Neural cell (in vitro differentiated cells): ENCODE measurements at regions not wholly inside any gene's neighbourhood (a gene's known extent, or its start where the extent isn't known, plus 50 kb on each side); places are given as distances from the start of the nearest gene placed in this dataset.

Source experiments
- EP300 ChIP-seq: fragments of 450-650 bp; conservative IDR thresholded peaks from 2 replicates; pipeline ENCODE4 v1.6.1; 2014; ENCODE audit warnings: antibody characterized with exemption, mild to moderate bottlenecking, moderate library complexity; ENCODE audit not compliant: poor library complexity, severe bottlenecking
- EZH2 ChIP-seq: fragments of 200-600, 300-800 bp; shearing (Covaris generic), sonication (generic); IDR thresholded peaks from 2 replicates; pipeline ENCODE4 v1.6.1; 2014; ENCODE audit warnings: antibody characterized with exemption, low read length, borderline replicate concordance, mild to moderate bottlenecking; ENCODE audit not compliant: insufficient read depth, poor library complexity, severe bottlenecking
- MXI1 ChIP-seq: fragments of 450-650 bp; conservative IDR thresholded peaks from 2 replicates; pipeline ENCODE4 v1.6.1; 2014; ENCODE audit warnings: antibody characterized with exemption, mild to moderate bottlenecking; ENCODE audit not compliant: poor library complexity, severe bottlenecking
- POLR2AphosphoS5 ChIP-seq: IDR thresholded peaks from 2 replicates; pipeline ENCODE4 v1.6.1; 2012
- RAD21 ChIP-seq: fragments of 450-650 bp; conservative IDR thresholded peaks from 2 replicates; pipeline ENCODE4 v1.6.1; 2014; ENCODE audit warnings: antibody characterized with exemption, mild to moderate bottlenecking, moderate library complexity
- REST ChIP-seq: IDR thresholded peaks from 2 replicates; pipeline ENCODE4 v1.6.1; 2012; ENCODE audit warnings: borderline replicate concordance
- SMC3 ChIP-seq: fragments of 450-650 bp; conservative IDR thresholded peaks from 2 replicates; pipeline ENCODE4 v1.6.1; 2014; ENCODE audit warnings: antibody characterized with exemption, mild to moderate bottlenecking, moderate library complexity; ENCODE audit not compliant: poor library complexity
- TAF1 ChIP-seq: IDR thresholded peaks from 2 replicates; pipeline ENCODE4 v1.6.1; 2012; ENCODE audit warnings: low read depth
- TF ChIP-seq, protein P1 (sequence below): fragments of 450-650 bp; IDR thresholded peaks from 2 replicates; pipeline ENCODE4 v1.5.1; 2014; ENCODE audit warnings: antibody characterized with exemption, mild to moderate bottlenecking, moderate library complexity; ENCODE audit not compliant: poor library complexity, severe bottlenecking

DNA sequence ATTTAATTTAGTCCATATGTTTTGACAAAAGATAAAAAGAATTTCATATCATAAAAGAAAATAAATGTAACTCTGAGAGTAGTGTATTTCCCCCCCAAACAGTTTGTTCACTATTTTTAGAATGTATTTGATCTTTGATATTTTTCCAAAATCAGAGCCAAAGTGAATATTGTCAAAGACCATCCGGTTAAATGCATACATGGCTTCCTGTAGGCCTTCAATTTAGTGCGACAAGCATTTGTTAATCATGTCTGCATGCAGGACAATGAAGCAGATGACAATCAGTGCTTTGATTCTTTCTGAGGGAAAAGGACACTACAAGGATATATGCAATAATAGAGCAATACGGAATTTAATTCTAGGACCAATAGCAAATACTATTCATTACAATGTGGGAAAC, 79.8 kb downstream of the ACTBL2 start:
- TF ChIP-seq, protein P1, sequence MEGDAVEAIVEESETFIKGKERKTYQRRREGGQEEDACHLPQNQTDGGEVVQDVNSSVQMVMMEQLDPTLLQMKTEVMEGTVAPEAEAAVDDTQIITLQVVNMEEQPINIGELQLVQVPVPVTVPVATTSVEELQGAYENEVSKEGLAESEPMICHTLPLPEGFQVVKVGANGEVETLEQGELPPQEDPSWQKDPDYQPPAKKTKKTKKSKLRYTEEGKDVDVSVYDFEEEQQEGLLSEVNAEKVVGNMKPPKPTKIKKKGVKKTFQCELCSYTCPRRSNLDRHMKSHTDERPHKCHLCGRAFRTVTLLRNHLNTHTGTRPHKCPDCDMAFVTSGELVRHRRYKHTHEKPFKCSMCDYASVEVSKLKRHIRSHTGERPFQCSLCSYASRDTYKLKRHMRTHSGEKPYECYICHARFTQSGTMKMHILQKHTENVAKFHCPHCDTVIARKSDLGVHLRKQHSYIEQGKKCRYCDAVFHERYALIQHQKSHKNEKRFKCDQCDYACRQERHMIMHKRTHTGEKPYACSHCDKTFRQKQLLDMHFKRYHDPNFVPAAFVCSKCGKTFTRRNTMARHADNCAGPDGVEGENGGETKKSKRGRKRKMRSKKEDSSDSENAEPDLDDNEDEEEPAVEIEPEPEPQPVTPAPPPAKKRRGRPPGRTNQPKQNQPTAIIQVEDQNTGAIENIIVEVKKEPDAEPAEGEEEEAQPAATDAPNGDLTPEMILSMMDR: no peak
- TF ChIP-seq EZH2: no peak
- no peak for TF ChIP-seq POLR2AphosphoS5
- no peak for TF ChIP-seq EP300
- no peak for TF ChIP-seq REST
- TF ChIP-seq MXI1: no peak
- no peak for TF ChIP-seq RAD21
- TF ChIP-seq TAF1: no peak
- no peak for TF ChIP-seq SMC3
